CD1c-positive myeloid dendritic cell (primary cell): ENCODE measurements at regions not wholly inside any gene's neighbourhood (a gene's known extent, or its start where the extent isn't known, plus 50 kb on each side); places are given as distances from the start of the nearest gene placed in this dataset.
A peak's percentile ranks its signal among the peaks of the same experiment; 100 is the strongest.

Experiments
- DNase-seq: peaks from one replicate; pipeline ENCODE4 v3.0.0-alpha.2; 2016; ENCODE audit errors: extremely low spot score

- no peak for DNase-seq
Measured at GRCh38 chr18:32542221-32542798, 71.6 kb upstream of the GAREM1 start.

GRCh38 chr18:32530947-32531651, 60.4 kb upstream of the GAREM1 start:
- peak; percentile 19 for DNase-seq

- no peak for DNase-seq
Measured at GRCh38 chr18:32529722-32530420, 59.2 kb upstream of the GAREM1 start.

- DNase-seq: no peak
Measured at GRCh38 chr18:32520771-32521170, 50.1 kb upstream of the GAREM1 start.
